GM12878 (cell line): ENCODE measurements at regions not wholly inside any gene's neighbourhood (a gene's known extent, or its start where the extent isn't known, plus 50 kb on each side); places are given as distances from the start of the nearest gene placed in this dataset.
A peak's percentile ranks its signal among the peaks of the same experiment; 100 is the strongest.

ENCODE experiments used
- ATAC-seq: fragments of 200-7000 bp; cut with Tn5 transposase; 3 replicates; pipeline ENCODE4 v1.9.1; 2020; ENCODE audit warnings: mild to moderate bottlenecking, moderate library complexity
- BruUV-seq: library from RNA; stranded (reverse); fragments of 400-500 nt; replicated peaks from 2 replicates; lab custom pipeline; 2021; lab: Mats Ljungman, UMichigan
- CTCF ChIA-PET: fragments of 300-600 bp; sonication (Branson Sonifier 250); formaldehyde crosslinking; extraction: SDS; loops from one replicate; lab custom pipeline; 2021; ENCODE audit warnings: inconsistent platforms; lab: Yijun Ruan, JAX
- POLR2A ChIA-PET: fragments of 350-600 bp; formaldehyde crosslinking; extraction: SDS; loops from one replicate; lab custom pipeline; 2021; ENCODE audit warnings: inconsistent platforms; lab: Charles Lee
- RAD21 ChIA-PET: fragments of 300-600 bp; sonication (Branson Sonifier 250); formaldehyde crosslinking; loops from one replicate; lab custom pipeline; 2023; ENCODE audit warnings: antibody characterized with exemption; ENCODE audit not compliant: unreplicated experiment; lab: Charles Lee
- SMC1A ChIA-PET: fragments of 300-600 bp; sonication (Branson Sonifier 250); formaldehyde crosslinking; loops from one replicate; lab custom pipeline; 2023; ENCODE audit not compliant: unreplicated experiment, uncharacterized antibody; lab: Charles Lee
- DNase-seq: peaks from one replicate; pipeline ENCODE4 v3.0.0-alpha.2; 2011; ENCODE audit warnings: low read depth, low spot score
- FAIRE-seq: peaks from 3 replicates; lab custom pipeline; 2011; peaks lifted over from hg19 to GRCh38; lab: Jason Lieb, UNC
- H2AFZ ChIP-seq: 2 replicates; pipeline ENCODE4 v1.6.0; 2011; ENCODE audit warnings: low read depth, low read length, control low read depth; ENCODE audit not compliant: control insufficient read depth
- H3K27ac ChIP-seq: 2 replicates; pipeline ENCODE4 v1.5.1; 2011; ENCODE audit warnings: control low read depth; ENCODE audit not compliant: control insufficient read depth, insufficient read depth
- H3K27me3 ChIP-seq, 2 experiments: replicated peaks in 1 of 2; 2 replicates each; pipeline versions ENCODE4 v1.6.0 to v1.6.1; 2011; ENCODE audit warnings: low read length in 1 of 2; ENCODE audit not compliant: control insufficient read depth in 2 of 2, insufficient read depth in 2 of 2
- H3K36me3 ChIP-seq, 2 experiments: 2 replicates each; pipeline ENCODE4 v1.5.1; 2011; ENCODE audit warnings: low read length in 1 of 2; ENCODE audit not compliant: control insufficient read depth in 2 of 2, insufficient read depth in 2 of 2
- H3K4me1 ChIP-seq: 2 replicates; pipeline ENCODE4 v1.6.1; 2011; ENCODE audit warnings: mild to moderate bottlenecking, low read length, moderate library complexity, mixed read lengths; ENCODE audit not compliant: control insufficient read depth, insufficient read depth
- H3K4me2 ChIP-seq: 2 replicates; pipeline ENCODE4 v1.6.0; 2011; ENCODE audit warnings: control low read depth; ENCODE audit not compliant: control insufficient read depth, insufficient read depth
- H3K4me3 ChIP-seq: fragments of 200-600 bp; sonication (generic); 2 replicates; pipeline ENCODE4 v1.5.1; 2016
- H3K79me2 ChIP-seq: 2 replicates; pipeline ENCODE4 v1.6.0; 2011; ENCODE audit warnings: low read length; ENCODE audit not compliant: control insufficient read depth, insufficient read depth
- H3K9ac ChIP-seq: 2 replicates; pipeline ENCODE4 v1.8.0; 2011; ENCODE audit warnings: low read length, control low read depth, mixed read lengths; ENCODE audit not compliant: control insufficient read depth, insufficient read depth
- H3K9me3 ChIP-seq: replicated peaks from 3 replicates; pipeline ENCODE4 v1.5.1; 2011; ENCODE audit warnings: mild to moderate bottlenecking, low read length; ENCODE audit not compliant: control insufficient read depth, insufficient read depth
- H4K20me1 ChIP-seq: 2 replicates; pipeline ENCODE4 v1.6.0; 2011; ENCODE audit not compliant: control insufficient read depth, insufficient read depth
- HDAC6 ChIP-seq: fragments of 200-600 bp; sonication (generic); IDR thresholded peaks from one replicate; pipeline ENCODE4 v1.8.0; 2017; ENCODE audit warnings: antibody characterized with exemption; ENCODE audit not compliant: unreplicated experiment
- LARP7 ChIP-seq: fragments of 450-650 bp; IDR thresholded peaks from 2 replicates; pipeline ENCODE4 v1.6.1; 2017; ENCODE audit warnings: mild to moderate bottlenecking
- NR2F1 ChIP-seq: fragments of 450-650 bp; conservative IDR thresholded peaks from 2 replicates; pipeline ENCODE4 v1.6.1; 2017; ENCODE audit warnings: mild to moderate bottlenecking
- TCF3 ChIP-seq: IDR thresholded peaks from 2 replicates; pipeline ENCODE4 v1.6.1; 2012; ENCODE audit warnings: low read depth, mild to moderate bottlenecking, low read length, borderline replicate concordance; ENCODE audit not compliant: insufficient read depth
- WGBS: methylation state at CpG from one replicate; pipeline ENCODE4 v1.1.6; 2016; ENCODE audit warnings: low lambda C conversion rate; ENCODE audit not compliant: insufficient replicate concordance, insufficient coverage; ENCODE audit errors: missing lambda C conversion rate; 5-methylcytosine and 5-hydroxymethylcytosine counted together
- in situ Hi-C: fragments of 300-500 bp; cut with MboI; formaldehyde crosslinking; loops from 9 replicates; pipeline ENCODE4 v1.14.3; 2018; ENCODE audit warnings: mixed read lengths
- intact Hi-C: fragments of 100-400 bp; cut with micrococcal nuclease; formaldehyde crosslinking; loops from one replicate; pipeline ENCODE4 v1.14.2; 2022; ENCODE audit not compliant: unreplicated experiment
- TF ChIP-seq, protein P1 (sequence below): fragments of 450-650 bp; IDR thresholded peaks from 2 replicates; pipeline ENCODE4 v1.6.1; 2017; ENCODE audit warnings: mild to moderate bottlenecking, moderate library complexity
- TF ChIP-seq, protein P2 (sequence below): IDR thresholded peaks from 2 replicates; pipeline ENCODE4 v1.6.1; 2011; ENCODE audit warnings: borderline replicate concordance, low read depth, mild to moderate bottlenecking, moderate library complexity, low read length; ENCODE audit not compliant: insufficient read depth, poor library complexity, severe bottlenecking

DNA sequence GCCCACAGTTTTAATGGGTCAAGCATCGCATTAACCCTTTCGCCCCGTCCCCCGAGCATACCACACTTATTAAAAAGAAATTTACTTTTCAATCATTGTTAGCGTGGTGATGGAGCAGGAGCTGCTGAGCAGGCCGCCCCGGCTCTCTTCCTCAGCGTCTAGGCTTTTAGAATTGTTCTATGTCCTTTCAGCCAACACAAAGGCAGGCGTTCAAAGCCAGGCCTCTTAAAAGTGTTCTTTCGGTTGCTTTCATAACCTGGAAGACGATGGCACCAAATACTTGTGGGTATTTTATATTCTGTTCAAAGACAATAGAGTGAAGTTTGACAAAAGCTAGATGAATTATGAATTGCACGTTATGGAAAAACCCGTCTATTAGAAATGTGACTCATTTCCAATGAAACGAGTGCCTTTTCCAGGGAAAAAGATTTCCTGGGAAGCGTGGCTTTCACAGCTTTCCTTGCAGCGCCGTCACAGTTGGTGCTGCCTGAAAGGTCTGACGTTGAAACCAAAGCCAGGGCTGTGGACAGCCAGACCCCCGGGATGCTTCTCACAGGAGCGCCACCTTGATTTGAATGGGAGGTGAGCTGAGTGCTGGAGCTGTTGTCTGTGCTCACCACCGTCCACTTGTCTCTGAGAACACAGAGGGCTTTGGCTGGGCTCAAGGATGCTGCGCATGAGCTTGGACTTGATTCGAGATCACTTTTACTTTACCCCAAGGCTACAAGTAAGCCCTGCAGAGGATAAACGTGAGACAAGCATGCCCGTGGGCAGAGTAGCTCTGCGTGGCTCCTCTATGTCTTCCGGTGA lies 78.8 kb downstream of the SOX1 start (continued):
- TF ChIP-seq, protein P1, sequence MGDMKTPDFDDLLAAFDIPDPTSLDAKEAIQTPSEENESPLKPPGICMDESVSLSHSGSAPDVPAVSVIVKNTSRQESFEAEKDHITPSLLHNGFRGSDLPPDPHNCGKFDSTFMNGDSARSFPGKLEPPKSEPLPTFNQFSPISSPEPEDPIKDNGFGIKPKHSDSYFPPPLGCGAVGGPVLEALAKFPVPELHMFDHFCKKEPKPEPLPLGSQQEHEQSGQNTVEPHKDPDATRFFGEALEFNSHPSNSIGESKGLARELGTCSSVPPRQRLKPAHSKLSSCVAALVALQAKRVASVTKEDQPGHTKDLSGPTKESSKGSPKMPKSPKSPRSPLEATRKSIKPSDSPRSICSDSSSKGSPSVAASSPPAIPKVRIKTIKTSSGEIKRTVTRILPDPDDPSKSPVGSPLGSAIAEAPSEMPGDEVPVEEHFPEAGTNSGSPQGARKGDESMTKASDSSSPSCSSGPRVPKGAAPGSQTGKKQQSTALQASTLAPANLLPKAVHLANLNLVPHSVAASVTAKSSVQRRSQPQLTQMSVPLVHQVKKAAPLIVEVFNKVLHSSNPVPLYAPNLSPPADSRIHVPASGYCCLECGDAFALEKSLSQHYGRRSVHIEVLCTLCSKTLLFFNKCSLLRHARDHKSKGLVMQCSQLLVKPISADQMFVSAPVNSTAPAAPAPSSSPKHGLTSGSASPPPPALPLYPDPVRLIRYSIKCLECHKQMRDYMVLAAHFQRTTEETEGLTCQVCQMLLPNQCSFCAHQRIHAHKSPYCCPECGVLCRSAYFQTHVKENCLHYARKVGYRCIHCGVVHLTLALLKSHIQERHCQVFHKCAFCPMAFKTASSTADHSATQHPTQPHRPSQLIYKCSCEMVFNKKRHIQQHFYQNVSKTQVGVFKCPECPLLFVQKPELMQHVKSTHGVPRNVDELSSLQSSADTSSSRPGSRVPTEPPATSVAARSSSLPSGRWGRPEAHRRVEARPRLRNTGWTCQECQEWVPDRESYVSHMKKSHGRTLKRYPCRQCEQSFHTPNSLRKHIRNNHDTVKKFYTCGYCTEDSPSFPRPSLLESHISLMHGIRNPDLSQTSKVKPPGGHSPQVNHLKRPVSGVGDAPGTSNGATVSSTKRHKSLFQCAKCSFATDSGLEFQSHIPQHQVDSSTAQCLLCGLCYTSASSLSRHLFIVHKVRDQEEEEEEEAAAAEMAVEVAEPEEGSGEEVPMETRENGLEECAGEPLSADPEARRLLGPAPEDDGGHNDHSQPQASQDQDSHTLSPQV = no peak
- TF ChIP-seq HDAC6 (no peak), NR2F1 (no peak)

DNA sequence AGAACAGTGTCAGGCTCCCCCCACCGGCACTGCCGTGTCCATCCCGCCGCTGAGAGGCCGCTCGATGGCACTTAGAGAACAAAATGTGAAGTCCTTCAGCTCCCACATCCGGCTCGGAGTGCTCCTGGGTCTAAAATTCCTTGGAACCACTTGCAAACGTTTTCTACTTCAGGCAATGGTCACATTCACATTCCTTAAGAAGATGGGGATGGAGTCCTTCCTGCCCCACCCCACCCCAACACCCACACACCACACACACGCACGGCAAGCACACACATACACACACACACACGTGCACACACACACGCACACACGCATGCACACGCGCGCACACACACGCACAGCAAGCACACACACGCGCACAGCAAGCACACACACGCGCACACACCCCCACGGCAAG lies 83.4 kb downstream of the SOX1 start:
- in situ Hi-C loops (no loop called here), intact Hi-C loops (no loop called here)
- Histone ChIP-seq H4K20me1 (no peaks in the 10 kb centered on the region), H3K79me2 (no peaks in the 10 kb centered on the region), H3K4me2 (no peak overlapping the region), H3K36me3 (no peaks in the 10 kb centered on the region), H3K27ac (no peak overlapping the region), H2AFZ (no peak overlapping the region), H3K4me1 (no peaks in the 10 kb centered on the region), H3K4me3 (no peak overlapping the region), H3K9me3 (no peaks in the 10 kb centered on the region), H3K9ac (no peak overlapping the region), H3K27me3 (no peaks in the 10 kb centered on the region)
- no peak for DNase-seq
- POLR2A ChIA-PET = no interaction called here
- no peak for FAIRE-seq
- no peak for ATAC-seq
- RAD21 ChIA-PET = no interaction called here
- no peak for TF ChIP-seq LARP7
- TF ChIP-seq TCF3 = peak; percentile 68; the same call in 1 of the 2 replicates
- TF ChIP-seq, protein P2, sequence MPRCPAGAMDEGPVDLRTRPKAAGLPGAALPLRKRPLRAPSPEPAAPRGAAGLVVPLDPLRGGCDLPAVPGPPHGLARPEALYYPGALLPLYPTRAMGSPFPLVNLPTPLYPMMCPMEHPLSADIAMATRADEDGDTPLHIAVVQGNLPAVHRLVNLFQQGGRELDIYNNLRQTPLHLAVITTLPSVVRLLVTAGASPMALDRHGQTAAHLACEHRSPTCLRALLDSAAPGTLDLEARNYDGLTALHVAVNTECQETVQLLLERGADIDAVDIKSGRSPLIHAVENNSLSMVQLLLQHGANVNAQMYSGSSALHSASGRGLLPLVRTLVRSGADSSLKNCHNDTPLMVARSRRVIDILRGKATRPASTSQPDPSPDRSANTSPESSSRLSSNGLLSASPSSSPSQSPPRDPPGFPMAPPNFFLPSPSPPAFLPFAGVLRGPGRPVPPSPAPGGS = peak; percentile 86
- SMC1A ChIA-PET = no interaction called here
- CTCF ChIA-PET = no interaction called here
- 26% methylated on average over 10 of the region's 23 CpGs for WGBS
- no TSS peak for BruUV-seq
